Colonic mucosa (tissue), 4 donors: ENCODE measurements at regions not wholly inside any gene's neighbourhood (a gene's known extent, or its start where the extent isn't known, plus 50 kb on each side); places are given as distances from the start of the nearest gene placed in this dataset.

Experiments used
- DNase-seq: peaks from one replicate; pipeline ENCODE4 v3.0.0-alpha.2; 2020
- H3K27ac ChIP-seq: fragments of 200-600 bp; one replicate; pipeline ENCODE4 v1.8.0; 2021
- H3K27me3 ChIP-seq: fragments of 200-600 bp; one replicate; pipeline ENCODE4 v1.8.0; 2021
- H3K36me3 ChIP-seq: fragments of 200-600 bp; one replicate; pipeline ENCODE4 v1.8.0; 2021
- H3K4me1 ChIP-seq: fragments of 200-600 bp; one replicate; pipeline ENCODE4 v1.8.0; 2021; ENCODE audit warnings: mild to moderate bottlenecking
- H3K4me3 ChIP-seq: fragments of 200-600 bp; one replicate; pipeline ENCODE4 v1.8.0; 2021
- H3K9ac ChIP-seq, 2 donors: one replicate each; pipeline ENCODE4 v1.7.0; 2013; ENCODE audit warnings: control low read depth in 2 of 2, low read depth in 2 of 2, low read length in 2 of 2
- H3K9me3 ChIP-seq: fragments of 200-600 bp; one replicate; pipeline ENCODE4 v1.8.0; 2021
- intact Hi-C: fragments of 100-400 bp; cut with DNase I; formaldehyde crosslinking; loops from one replicate; pipeline ENCODE4 v1.14.1; 2022
- TF ChIP-seq, protein P1 (sequence below): fragments of 200-600 bp; IDR thresholded peaks from one replicate; pipeline ENCODE4 v1.8.0; 2022; ENCODE audit warnings: antibody characterized with exemption, mild to moderate bottlenecking
- donor health status: healthy.
- donor health status: DM: no; HTN: no; CAD: no.
- donor health status: DM: no; HTN: no; CAD: no.

- Histone ChIP-seq H3K27ac (no peak overlapping the region), H3K9me3 (no peaks in the 10 kb centered on the region), H3K4me3 (no peak overlapping the region), H3K4me1 (no peaks in the 10 kb centered on the region), H3K27me3 (no peaks in the 10 kb centered on the region), H3K36me3 (no peaks in the 10 kb centered on the region), H3K9ac (no peak overlapping the region)
- intact Hi-C loops: no loop called here
- TF ChIP-seq, protein P1, sequence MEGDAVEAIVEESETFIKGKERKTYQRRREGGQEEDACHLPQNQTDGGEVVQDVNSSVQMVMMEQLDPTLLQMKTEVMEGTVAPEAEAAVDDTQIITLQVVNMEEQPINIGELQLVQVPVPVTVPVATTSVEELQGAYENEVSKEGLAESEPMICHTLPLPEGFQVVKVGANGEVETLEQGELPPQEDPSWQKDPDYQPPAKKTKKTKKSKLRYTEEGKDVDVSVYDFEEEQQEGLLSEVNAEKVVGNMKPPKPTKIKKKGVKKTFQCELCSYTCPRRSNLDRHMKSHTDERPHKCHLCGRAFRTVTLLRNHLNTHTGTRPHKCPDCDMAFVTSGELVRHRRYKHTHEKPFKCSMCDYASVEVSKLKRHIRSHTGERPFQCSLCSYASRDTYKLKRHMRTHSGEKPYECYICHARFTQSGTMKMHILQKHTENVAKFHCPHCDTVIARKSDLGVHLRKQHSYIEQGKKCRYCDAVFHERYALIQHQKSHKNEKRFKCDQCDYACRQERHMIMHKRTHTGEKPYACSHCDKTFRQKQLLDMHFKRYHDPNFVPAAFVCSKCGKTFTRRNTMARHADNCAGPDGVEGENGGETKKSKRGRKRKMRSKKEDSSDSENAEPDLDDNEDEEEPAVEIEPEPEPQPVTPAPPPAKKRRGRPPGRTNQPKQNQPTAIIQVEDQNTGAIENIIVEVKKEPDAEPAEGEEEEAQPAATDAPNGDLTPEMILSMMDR: no peak
- DNase-seq: no peak
Measured at GRCh38 chr11:23502826-23503225, 642.6 kb upstream of the CCDC179 start.

- no peak overlapping the region for H3K4me3 ChIP-seq
- DNase-seq: no peak
- no peaks in the 10 kb centered on the region for H3K9me3 ChIP-seq
- TF ChIP-seq, protein P1: no peak
- no peaks in the 10 kb centered on the region for H3K27me3 ChIP-seq
- H3K27ac ChIP-seq: no peak overlapping the region
- no peak overlapping the region for H3K9ac ChIP-seq
- H3K36me3 ChIP-seq: no peaks in the 10 kb centered on the region
- intact Hi-C loops: no loop called here
- no peaks in the 10 kb centered on the region for H3K4me1 ChIP-seq
Measured at GRCh38 chr11:23509023-23509422, 648.7 kb upstream of the CCDC179 start.

DNA sequence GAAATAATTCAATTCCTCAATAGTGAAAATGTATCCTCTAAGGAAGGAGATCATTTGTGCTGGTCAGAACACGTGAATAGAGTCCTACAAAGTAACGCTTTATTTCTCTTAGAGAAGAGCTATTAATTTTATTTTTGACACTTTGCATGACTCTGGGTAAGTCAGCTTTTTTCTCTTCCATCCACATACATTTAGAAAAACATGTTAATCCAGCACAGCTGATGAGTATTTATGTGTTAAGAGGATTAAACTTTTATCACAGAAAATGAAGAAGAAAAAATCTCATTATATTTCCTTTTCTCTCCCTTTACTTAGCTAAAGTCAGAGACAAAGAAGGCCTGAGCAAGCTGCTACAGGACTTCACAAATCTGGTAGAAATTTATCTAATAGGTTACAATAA lies 649.5 kb upstream of the CCDC179 start:
- intact Hi-C loops: no loop called here
- Histone ChIP-seq H3K27ac (no peak overlapping the region), H3K36me3 (no peaks in the 10 kb centered on the region), H3K4me1 (no peaks in the 10 kb centered on the region), H3K4me3 (no peak overlapping the region), H3K9ac (no peak overlapping the region), H3K9me3 (no peaks in the 10 kb centered on the region), H3K27me3 (no peaks in the 10 kb centered on the region)
- no peak for DNase-seq
- TF ChIP-seq, protein P1: no peak

- H3K27me3 ChIP-seq: no peaks in the 10 kb centered on the region
Measured at GRCh38 chr11:23519194-23519593, 658.9 kb upstream of the CCDC179 start.

DNA sequence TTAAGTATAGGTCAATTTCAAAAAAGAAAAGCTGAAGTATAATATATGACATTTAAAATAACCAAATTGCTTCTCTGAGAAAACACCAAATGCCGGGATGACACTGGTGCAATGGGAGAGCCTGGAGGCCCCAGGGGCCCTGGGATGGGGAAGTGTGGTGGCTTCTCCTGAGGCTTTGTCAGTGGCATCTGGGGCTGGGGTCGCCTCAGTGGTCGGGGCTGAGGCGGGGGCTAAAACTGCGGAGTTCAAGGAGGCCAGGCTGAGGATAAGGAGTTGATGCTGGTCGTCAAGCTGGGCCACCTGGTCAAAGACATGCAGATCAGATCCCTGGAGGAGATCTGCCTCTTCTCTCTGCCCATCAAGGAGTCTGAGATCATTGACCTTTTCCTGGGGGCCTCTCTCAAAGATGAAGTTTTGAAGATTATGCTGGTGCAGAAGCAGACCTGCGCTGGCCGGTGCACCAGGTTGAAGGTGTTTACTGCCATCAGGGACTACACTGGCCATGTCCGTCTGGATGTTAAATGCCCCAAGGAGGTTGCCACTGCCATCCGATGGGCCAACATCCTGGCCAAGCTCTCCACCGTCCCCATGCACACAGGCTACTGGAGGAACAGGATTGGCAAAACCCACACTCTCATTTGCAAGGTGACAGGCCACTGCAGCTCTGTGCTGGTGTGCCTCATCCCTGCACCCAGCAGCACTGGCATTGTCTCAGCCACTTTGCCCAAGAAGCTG lies 660.1 kb upstream of the CCDC179 start:
- DNase-seq: no peak
- intact Hi-C loops: no loop called here

More at GRCh38 chr11:23519194-23519593, 658.9 kb upstream of the CCDC179 start:
- no peak for DNase-seq
- H3K4me3 ChIP-seq: no peak overlapping the region
- H3K9me3 ChIP-seq: no peaks in the 10 kb centered on the region
- H3K9ac ChIP-seq: no peak overlapping the region
- H3K27ac ChIP-seq: no peak overlapping the region
- TF ChIP-seq, protein P1: no peak
- intact Hi-C loops: no loop called here
- no peaks in the 10 kb centered on the region for H3K36me3 ChIP-seq
- no peaks in the 10 kb centered on the region for H3K4me1 ChIP-seq

More for the DNA sequence above, 660.1 kb upstream of the CCDC179 start:
- Histone ChIP-seq H3K9me3 (no peaks in the 10 kb centered on the region), H3K4me3 (no peak overlapping the region), H3K9ac (no peak overlapping the region), H3K27ac (no peak overlapping the region), H3K27me3 (no peaks in the 10 kb centered on the region), H3K4me1 (no peaks in the 10 kb centered on the region), H3K36me3 (no peaks in the 10 kb centered on the region)
- TF ChIP-seq, protein P1: no peak
